BJ (cell line): ENCODE measurements at regions not wholly inside any gene's neighbourhood (a gene's known extent, or its start where the extent isn't known, plus 50 kb on each side); places are given as distances from the start of the nearest gene placed in this dataset. TPM values are rescaled to one million over a fixed set of nuclear protein-coding genes. Genes with fewer than 3 reads are reported as not detected.

Experiments
- CTCF ChIA-PET: fragments of 350-600 bp; formaldehyde crosslinking; extraction: SDS; loops from one replicate; lab custom pipeline; 2021; ENCODE audit warnings: antibody characterized with exemption, inconsistent platforms; lab: Yijun Ruan, JAX
- POLR2A ChIA-PET: fragments of 300-600 bp; sonication (Branson Sonifier 250); formaldehyde crosslinking; extraction: SDS; loops from one replicate; lab custom pipeline; 2021; ENCODE audit warnings: antibody characterized with exemption; lab: Charles Lee
- DNase-seq: peaks from one replicate; pipeline ENCODE4 v3.0.0-alpha.2; 2011; ENCODE audit warnings: low read depth
- H3K27me3 ChIP-seq: 2 replicates; pipeline ENCODE4 v1.6.0; 2011; ENCODE audit warnings: low read length; ENCODE audit not compliant: control insufficient read depth, insufficient read depth
- H3K36me3 ChIP-seq: 2 replicates; pipeline ENCODE4 v1.5.1; 2011; ENCODE audit warnings: low read length; ENCODE audit not compliant: control insufficient read depth, insufficient read depth
- H3K4me3 ChIP-seq: 2 replicates; pipeline ENCODE4 v1.5.1; 2011; ENCODE audit warnings: low read depth, mild to moderate bottlenecking, control low read depth, low read length
- CTCF ChIP-seq: IDR thresholded peaks from 2 replicates; pipeline ENCODE4 v1.5.1; 2011; ENCODE audit warnings: low read depth, mild to moderate bottlenecking, control low read depth, inconsistent platforms, low read length, moderate library complexity; ENCODE audit not compliant: insufficient read depth
- small RNA-seq: library from RNA; depleted of rRNA; stranded (forward); fragments of <200 nt; gene quantifications from one replicate; pipeline ENCODE3, GENCODE V24; 2012; ENCODE audit warnings: low replicate concordance, low read depth; ENCODE audit not compliant: insufficient read length

GRCh38 chr4:148495463-148495862 lies 53.2 kb upstream of the NR3C2 start:
- CTCF ChIA-PET = interaction anchor here (1.2 kb wide), 1 partner anchor 15 kb away, joined by 3 read pairs; no protein-coding TSS in a partner anchor
- TF ChIP-seq CTCF = no peak
- no peak for DNase-seq
- Histone ChIP-seq H3K36me3 (no peaks in the 10 kb centered on the region), H3K27me3 (no peaks in the 10 kb centered on the region), H3K4me3 (no peak overlapping the region)
- POLR2A ChIA-PET = no interaction called here

Small RNAs in the stretch of these regions (small RNA-seq; reads per million reads assigned to genes)
- not detected for gene RNA5SP166
- gene RNU7-197P = not detected
